ENCODE measurements at regions not wholly inside any gene's neighbourhood (a gene's known extent, or its start where the extent isn't known, plus 50 kb on each side); places are given as distances from the start of the nearest gene placed in this dataset.

- Mint-ChIP-seq H3K4me3 (no peak overlapping the region), H3K27ac (no peak overlapping the region), H3K36me3 (ENCODE audit: low read depth) (no peaks in the 10 kb centered on the region), H3K27me3 (peaks cover 80% of the 10 kb centered on the region), H3K9me3 (no peaks in the 10 kb centered on the region), H3K4me1 (ENCODE audit: low read depth) (peaks cover 3% of the 10 kb centered on the region)
- no peak for DNase-seq
Measured at GRCh38 chr3:44099566-44100297, 142.0 kb upstream of the TOPAZ1 start.

- H3K4me1 Mint-ChIP-seq (ENCODE audit: low read depth): peaks cover 9% of the 10 kb centered on the region
- H3K4me3 Mint-ChIP-seq: no peak overlapping the region
- H3K27me3 Mint-ChIP-seq: peaks cover 77% of the 10 kb centered on the region
- H3K36me3 Mint-ChIP-seq (ENCODE audit: low read depth): no peaks in the 10 kb centered on the region
- no peaks in the 10 kb centered on the region for H3K9me3 Mint-ChIP-seq
- no peak overlapping the region for H3K27ac Mint-ChIP-seq
- no peak for DNase-seq
Measured at GRCh38 chr3:44100298-44100695, 141.4 kb upstream of the TOPAZ1 start.

- Mint-ChIP-seq H3K27me3 (peaks cover 60% of the 10 kb centered on the region), H3K4me3 (no peak overlapping the region), H3K9me3 (no peaks in the 10 kb centered on the region), H3K4me1 (ENCODE audit: low read depth) (peaks cover 15% of the 10 kb centered on the region), H3K36me3 (ENCODE audit: low read depth) (no peaks in the 10 kb centered on the region), H3K27ac (no peak overlapping the region)
- DNase-seq: no peak
Measured at GRCh38 chr3:44104043-44104442, 137.6 kb upstream of the TOPAZ1 start.

GRCh38 chr3:44104668-44105321 lies 136.9 kb upstream of the TOPAZ1 start:
- Mint-ChIP-seq H3K27me3 (peaks cover 57% of the 10 kb centered on the region), H3K27ac (peak overlapping the region; percentile 59), H3K9me3 (no peaks in the 10 kb centered on the region), H3K4me1 (ENCODE audit: low read depth) (peaks cover 15% of the 10 kb centered on the region), H3K36me3 (ENCODE audit: low read depth) (no peaks in the 10 kb centered on the region), H3K4me3 (no peak overlapping the region)
- DNase-seq: peak; percentile 39

GRCh38 chr3:44105571-44105970 lies 136.1 kb upstream of the TOPAZ1 start:
- no peak overlapping the region for H3K4me3 Mint-ChIP-seq
- DNase-seq: no peak
- H3K27ac Mint-ChIP-seq: no peak overlapping the region
- no peaks in the 10 kb centered on the region for H3K9me3 Mint-ChIP-seq
- no peaks in the 10 kb centered on the region for H3K36me3 Mint-ChIP-seq (ENCODE audit: low read depth)
- H3K27me3 Mint-ChIP-seq: peaks cover 52% of the 10 kb centered on the region
- peaks cover 15% of the 10 kb centered on the region for H3K4me1 Mint-ChIP-seq (ENCODE audit: low read depth)

GRCh38 chr3:44106756-44107155 lies 134.9 kb upstream of the TOPAZ1 start:
- DNase-seq: no peak
- Mint-ChIP-seq H3K27me3 (peaks cover 43% of the 10 kb centered on the region), H3K36me3 (ENCODE audit: low read depth) (no peaks in the 10 kb centered on the region), H3K4me3 (no peak overlapping the region), H3K4me1 (ENCODE audit: low read depth) (peaks cover 15% of the 10 kb centered on the region), H3K9me3 (no peaks in the 10 kb centered on the region), H3K27ac (no peak overlapping the region)

- Mint-ChIP-seq H3K4me1 (ENCODE audit: low read depth) (peaks cover 15% of the 10 kb centered on the region), H3K4me3 (no peak overlapping the region), H3K27me3 (peaks cover 30% of the 10 kb centered on the region), H3K36me3 (ENCODE audit: low read depth) (no peaks in the 10 kb centered on the region), H3K27ac (no peak overlapping the region), H3K9me3 (no peaks in the 10 kb centered on the region)
- DNase-seq: no peak
Measured at GRCh38 chr3:44108481-44108880, 133.2 kb upstream of the TOPAZ1 start.

- Mint-ChIP-seq H3K27ac (no peak overlapping the region), H3K27me3 (peaks cover 31% of the 10 kb centered on the region), H3K4me3 (no peak overlapping the region), H3K4me1 (ENCODE audit: low read depth) (peaks cover 11% of the 10 kb centered on the region), H3K36me3 (ENCODE audit: low read depth) (no peaks in the 10 kb centered on the region), H3K9me3 (no peaks in the 10 kb centered on the region)
- DNase-seq: no peak
Measured at GRCh38 chr3:44109771-44110361, 131.8 kb upstream of the TOPAZ1 start.

GRCh38 chr3:44110648-44111047 lies 131.0 kb upstream of the TOPAZ1 start:
- no peak overlapping the region for H3K4me3 Mint-ChIP-seq
- H3K27ac Mint-ChIP-seq: no peak overlapping the region
- H3K27me3 Mint-ChIP-seq: peaks cover 37% of the 10 kb centered on the region
- no peaks in the 10 kb centered on the region for H3K36me3 Mint-ChIP-seq (ENCODE audit: low read depth)
- H3K9me3 Mint-ChIP-seq: no peaks in the 10 kb centered on the region
- DNase-seq: no peak
- H3K4me1 Mint-ChIP-seq (ENCODE audit: low read depth): peaks cover 3% of the 10 kb centered on the region

- no peak overlapping the region for H3K4me3 Mint-ChIP-seq
- H3K27me3 Mint-ChIP-seq: peaks cover 37% of the 10 kb centered on the region
- no peak overlapping the region for H3K27ac Mint-ChIP-seq
- no peak for DNase-seq
- no peaks in the 10 kb centered on the region for H3K4me1 Mint-ChIP-seq (ENCODE audit: low read depth)
- no peaks in the 10 kb centered on the region for H3K9me3 Mint-ChIP-seq
- H3K36me3 Mint-ChIP-seq (ENCODE audit: low read depth): no peaks in the 10 kb centered on the region
Measured at GRCh38 chr3:44111482-44111881, 130.2 kb upstream of the TOPAZ1 start.

GRCh38 chr3:44114142-44114541 lies 127.5 kb upstream of the TOPAZ1 start:
- Mint-ChIP-seq H3K4me3 (no peak overlapping the region), H3K27me3 (peaks cover 35% of the 10 kb centered on the region), H3K36me3 (ENCODE audit: low read depth) (no peaks in the 10 kb centered on the region), H3K9me3 (no peaks in the 10 kb centered on the region), H3K4me1 (ENCODE audit: low read depth) (no peaks in the 10 kb centered on the region), H3K27ac (no peak overlapping the region)
- peak; percentile 65 for DNase-seq

- no peak for DNase-seq
- peaks cover 30% of the 10 kb centered on the region for H3K27me3 Mint-ChIP-seq
- no peaks in the 10 kb centered on the region for H3K9me3 Mint-ChIP-seq
- no peak overlapping the region for H3K4me3 Mint-ChIP-seq
- no peaks in the 10 kb centered on the region for H3K4me1 Mint-ChIP-seq (ENCODE audit: low read depth)
- no peaks in the 10 kb centered on the region for H3K36me3 Mint-ChIP-seq (ENCODE audit: low read depth)
- no peak overlapping the region for H3K27ac Mint-ChIP-seq
Measured at GRCh38 chr3:44117239-44117638, 124.4 kb upstream of the TOPAZ1 start.

- peaks cover 30% of the 10 kb centered on the region for H3K27me3 Mint-ChIP-seq
- H3K9me3 Mint-ChIP-seq: no peaks in the 10 kb centered on the region
- no peak for DNase-seq
- H3K4me3 Mint-ChIP-seq: no peak overlapping the region
- H3K36me3 Mint-ChIP-seq (ENCODE audit: low read depth): no peaks in the 10 kb centered on the region
- no peak overlapping the region for H3K27ac Mint-ChIP-seq
- H3K4me1 Mint-ChIP-seq (ENCODE audit: low read depth): no peaks in the 10 kb centered on the region
Measured at GRCh38 chr3:44117736-44118135, 124.0 kb upstream of the TOPAZ1 start.

- H3K9me3 Mint-ChIP-seq: no peaks in the 10 kb centered on the region
- H3K36me3 Mint-ChIP-seq (ENCODE audit: low read depth): no peaks in the 10 kb centered on the region
- H3K27me3 Mint-ChIP-seq: peaks cover 13% of the 10 kb centered on the region
- no peak overlapping the region for H3K4me3 Mint-ChIP-seq
- H3K27ac Mint-ChIP-seq: no peak overlapping the region
- DNase-seq: no peak
- no peaks in the 10 kb centered on the region for H3K4me1 Mint-ChIP-seq (ENCODE audit: low read depth)
Measured at GRCh38 chr3:44120721-44121582, 120.7 kb upstream of the TOPAZ1 start.

Data from activated T-cell treated with anti-CD3 and anti-CD28 coated beads, Interleukin-2, amount 50 U/mL, for 24 hours (primary cell).